GM12878 (cell line): ENCODE measurements at regions not wholly inside any gene's neighbourhood (a gene's known extent, or its start where the extent isn't known, plus 50 kb on each side); places are given as distances from the start of the nearest gene placed in this dataset.

Experiments used
- ATAC-seq: fragments of 200-7000 bp; cut with Tn5 transposase; 3 replicates; pipeline ENCODE4 v1.9.1; 2020; ENCODE audit warnings: mild to moderate bottlenecking, moderate library complexity
- BruUV-seq: library from RNA; stranded (reverse); fragments of 400-500 nt; replicated peaks from 2 replicates; lab custom pipeline; 2021; lab: Mats Ljungman, UMichigan
- CTCF ChIA-PET: fragments of 300-600 bp; sonication (Branson Sonifier 250); formaldehyde crosslinking; extraction: SDS; loops from one replicate; lab custom pipeline; 2021; ENCODE audit warnings: inconsistent platforms; lab: Yijun Ruan, JAX
- POLR2A ChIA-PET: fragments of 350-600 bp; formaldehyde crosslinking; extraction: SDS; loops from one replicate; lab custom pipeline; 2021; ENCODE audit warnings: inconsistent platforms; lab: Charles Lee
- RAD21 ChIA-PET: fragments of 300-600 bp; sonication (Branson Sonifier 250); formaldehyde crosslinking; loops from one replicate; lab custom pipeline; 2023; ENCODE audit warnings: antibody characterized with exemption; ENCODE audit not compliant: unreplicated experiment; lab: Charles Lee
- SMC1A ChIA-PET: fragments of 300-600 bp; sonication (Branson Sonifier 250); formaldehyde crosslinking; loops from one replicate; lab custom pipeline; 2023; ENCODE audit not compliant: unreplicated experiment, uncharacterized antibody; lab: Charles Lee
- DNase-seq: peaks from one replicate; pipeline ENCODE4 v3.0.0-alpha.2; 2011; ENCODE audit warnings: low read depth, low spot score
- FAIRE-seq: peaks from 3 replicates; lab custom pipeline; 2011; peaks lifted over from hg19 to GRCh38; lab: Jason Lieb, UNC
- H2AFZ ChIP-seq: 2 replicates; pipeline ENCODE4 v1.6.0; 2011; ENCODE audit warnings: low read depth, low read length, control low read depth; ENCODE audit not compliant: control insufficient read depth
- H3K27ac ChIP-seq: 2 replicates; pipeline ENCODE4 v1.5.1; 2011; ENCODE audit warnings: control low read depth; ENCODE audit not compliant: control insufficient read depth, insufficient read depth
- H3K27me3 ChIP-seq, 2 experiments: replicated peaks in 1 of 2; 2 replicates each; pipeline versions ENCODE4 v1.6.0 to v1.6.1; 2011; ENCODE audit warnings: low read length in 1 of 2; ENCODE audit not compliant: control insufficient read depth in 2 of 2, insufficient read depth in 2 of 2
- H3K36me3 ChIP-seq, 2 experiments: 2 replicates each; pipeline ENCODE4 v1.5.1; 2011; ENCODE audit warnings: low read length in 1 of 2; ENCODE audit not compliant: control insufficient read depth in 2 of 2, insufficient read depth in 2 of 2
- H3K4me1 ChIP-seq: 2 replicates; pipeline ENCODE4 v1.6.1; 2011; ENCODE audit warnings: mild to moderate bottlenecking, low read length, moderate library complexity, mixed read lengths; ENCODE audit not compliant: control insufficient read depth, insufficient read depth
- H3K4me2 ChIP-seq: 2 replicates; pipeline ENCODE4 v1.6.0; 2011; ENCODE audit warnings: control low read depth; ENCODE audit not compliant: control insufficient read depth, insufficient read depth
- H3K4me3 ChIP-seq: fragments of 200-600 bp; sonication (generic); 2 replicates; pipeline ENCODE4 v1.5.1; 2016
- H3K79me2 ChIP-seq: 2 replicates; pipeline ENCODE4 v1.6.0; 2011; ENCODE audit warnings: low read length; ENCODE audit not compliant: control insufficient read depth, insufficient read depth
- H3K9ac ChIP-seq: 2 replicates; pipeline ENCODE4 v1.8.0; 2011; ENCODE audit warnings: low read length, control low read depth, mixed read lengths; ENCODE audit not compliant: control insufficient read depth, insufficient read depth
- H3K9me3 ChIP-seq: replicated peaks from 3 replicates; pipeline ENCODE4 v1.5.1; 2011; ENCODE audit warnings: mild to moderate bottlenecking, low read length; ENCODE audit not compliant: control insufficient read depth, insufficient read depth
- H4K20me1 ChIP-seq: 2 replicates; pipeline ENCODE4 v1.6.0; 2011; ENCODE audit not compliant: control insufficient read depth, insufficient read depth
- ASH2L ChIP-seq: fragments of 300-600, 200-600 bp; sonication (generic); IDR thresholded peaks from 2 replicates; pipeline ENCODE4 v1.6.1; 2017; ENCODE audit warnings: low read depth, mild to moderate bottlenecking, borderline replicate concordance
- BCL11A ChIP-seq: IDR thresholded peaks from 2 replicates; pipeline ENCODE4 v1.6.1; 2011; ENCODE audit warnings: low read depth, low read length
- BMI1 ChIP-seq: fragments of 450-650 bp; IDR thresholded peaks from 2 replicates; pipeline ENCODE4 v1.6.1; 2016; ENCODE audit warnings: mild to moderate bottlenecking, moderate library complexity, borderline replicate concordance
- CEBPB ChIP-seq, 2 experiments: fragments of 150-350 bp in 1 of 2; IDR thresholded peaks; 2 replicates each; pipeline ENCODE4 v1.6.1; 2012 to 2014; ENCODE audit warnings: low read depth in 2 of 2, low read length in 2 of 2, borderline replicate concordance in 1 of 2, inconsistent platforms in 1 of 2
- E2F8 ChIP-seq: fragments of 450-650 bp; IDR thresholded peaks from 2 replicates; pipeline ENCODE4 v1.6.1; 2018; ENCODE audit warnings: mild to moderate bottlenecking, low read depth, moderate library complexity; ENCODE audit not compliant: partially characterized antibody
- EED ChIP-seq: sonication (generic); IDR thresholded peaks from 2 replicates; pipeline ENCODE4 v1.6.1; 2016; ENCODE audit warnings: antibody characterized with exemption, low read depth
- KDM1A ChIP-seq: fragments of 200-600 bp; sonication (generic); IDR thresholded peaks from 2 replicates; pipeline ENCODE4 v1.6.1; 2016; ENCODE audit warnings: borderline replicate concordance
- NFYB ChIP-seq: IDR thresholded peaks from 2 replicates; pipeline ENCODE4 v1.6.1; 2011; ENCODE audit warnings: low read depth, mild to moderate bottlenecking, low read length, improper control_type of control experiment, moderate library complexity; ENCODE audit not compliant: insufficient read depth
- RCOR1 ChIP-seq: conservative IDR thresholded peaks from 2 replicates; pipeline ENCODE4 v1.6.1; 2012; ENCODE audit warnings: low read depth, low read length, improper control_type of control experiment
- TBL1XR1 ChIP-seq: IDR thresholded peaks from 2 replicates; pipeline ENCODE4 v1.6.1; 2012; ENCODE audit warnings: low read depth, low read length, improper control_type of control experiment
- ZNF217 ChIP-seq: fragments of 450-650 bp; IDR thresholded peaks from 2 replicates; pipeline ENCODE4 v1.6.1; 2017; ENCODE audit warnings: antibody characterized with exemption, mild to moderate bottlenecking
- WGBS: methylation state at CpG from one replicate; pipeline ENCODE4 v1.1.6; 2016; ENCODE audit warnings: low lambda C conversion rate; ENCODE audit not compliant: insufficient replicate concordance, insufficient coverage; ENCODE audit errors: missing lambda C conversion rate; 5-methylcytosine and 5-hydroxymethylcytosine counted together
- in situ Hi-C: fragments of 300-500 bp; cut with MboI; formaldehyde crosslinking; loops from 9 replicates; pipeline ENCODE4 v1.14.3; 2018; ENCODE audit warnings: mixed read lengths
- intact Hi-C: fragments of 100-400 bp; cut with micrococcal nuclease; formaldehyde crosslinking; loops from one replicate; pipeline ENCODE4 v1.14.2; 2022; ENCODE audit not compliant: unreplicated experiment

- ATAC-seq (no peak), DNase-seq (no peak), FAIRE-seq (no peak)
- POLR2A ChIA-PET = interaction anchor here (1.3 kb wide), 1 partner anchor 251 kb away, joined by 3 read pairs; no protein-coding TSS in a partner anchor
- H3K27me3 ChIP-seq = peaks cover 0 to 4% of the 10 kb centered on the region in 2 experiments; a peak in 2 of 4 replicates
- intact Hi-C loops (no loop called here), in situ Hi-C loops (no loop called here)
- CTCF ChIA-PET = interaction anchor here (0.6 to 4.0 kb wide), 6 partner anchors 10 to 798 kb away, joined by 3 to 24 read pairs (median 4); no protein-coding TSS in a partner anchor
- H2AFZ ChIP-seq = no peak overlapping the region
- no peak overlapping the region for H3K4me2 ChIP-seq
- peaks cover 26% of the 10 kb centered on the region for H3K4me1 ChIP-seq
- BruUV-seq = no TSS peak
- SMC1A ChIA-PET = interaction anchor here (1.0 to 3.7 kb wide), 12 partner anchors 8 to 613 kb away, joined by 3 to 14 read pairs (median 4); no protein-coding TSS in a partner anchor
- TF ChIP-seq ZNF217 = no peak
- H3K36me3 ChIP-seq = no peaks in the 10 kb centered on the region
- RAD21 ChIA-PET = interaction anchor here (0.7 to 3.2 kb wide), 4 partner anchors 61 to 180 kb away, joined by 3 to 10 read pairs (median 6); no protein-coding TSS in a partner anchor
- H3K79me2 ChIP-seq = no peaks in the 10 kb centered on the region
- no peaks in the 10 kb centered on the region for H3K9me3 ChIP-seq
- no peak overlapping the region for H3K27ac ChIP-seq
- H3K9ac ChIP-seq = no peak overlapping the region
- 100% methylated on average over 1 of the region's 1 CpG for WGBS
- no peak overlapping the region for H3K4me3 ChIP-seq
- H4K20me1 ChIP-seq = no peaks in the 10 kb centered on the region
Measured at GRCh38 chr1:200304171-200304570, 105.7 kb downstream of the ZNF281 start.

- no peaks in the 10 kb centered on the region for H4K20me1 ChIP-seq
- ATAC-seq = no peak; the same call in 2 of the 3 replicates
- RAD21 ChIA-PET = interaction anchor here (1.0 to 1.6 kb wide), 3 partner anchors 27 to 160 kb away, joined by 3 to 4 read pairs (median 4); no protein-coding TSS in a partner anchor
- no peaks in the 10 kb centered on the region for H3K36me3 ChIP-seq
- no peak for DNase-seq
- H3K4me2 ChIP-seq = peak overlapping the region; percentile 91
- no TSS peak for BruUV-seq
- SMC1A ChIA-PET = interaction anchor here (1.1 to 1.8 kb wide), 4 partner anchors 23 to 186 kb away, joined by 3 to 6 read pairs (median 4); no protein-coding TSS in a partner anchor
- FAIRE-seq = no peak
- H3K4me3 ChIP-seq = peak overlapping the region; percentile 81
- H3K9me3 ChIP-seq = no peaks in the 10 kb centered on the region
- 3% methylated on average over 13 of the region's 13 CpGs for WGBS
- no peak overlapping the region for H3K27ac ChIP-seq
- intact Hi-C loops = no loop called here
- H2AFZ ChIP-seq = peak overlapping the region; percentile 84
- no peaks in the 10 kb centered on the region for H3K79me2 ChIP-seq
- in situ Hi-C loops = no loop called here
- CTCF ChIA-PET = interaction anchor here (1.7 to 3.9 kb wide), 5 partner anchors 11 to 187 kb away, joined by 3 to 23 read pairs (median 6); no protein-coding TSS in a partner anchor
- POLR2A ChIA-PET = interaction anchor here (1.0 to 1.2 kb wide), 2 partner anchors 102 to 171 kb away, joined by 4 to 5 read pairs; no protein-coding TSS in a partner anchor
- H3K27me3 ChIP-seq = peaks cover 0 to 4% of the 10 kb centered on the region in 2 experiments; a peak in 2 of 4 replicates
- H3K9ac ChIP-seq = peak overlapping the region; percentile 55; the same call in 1 of the 2 replicates
- H3K4me1 ChIP-seq = peaks cover 23% of the 10 kb centered on the region
- no peak for TF ChIP-seq NFYB
- no peak for TF ChIP-seq EED
- no peak for TF ChIP-seq BMI1
- no peak for TF ChIP-seq RCOR1
- TF ChIP-seq KDM1A = no peak
- TF ChIP-seq ZNF217 = no peak
- no peak for TF ChIP-seq ASH2L
- TF ChIP-seq E2F8 = no peak
- no peak for TF ChIP-seq CEBPB (IDR thresholded peaks at IDR 0.05; ENCODE audit: borderline replicate concordance in 1 of 2, low read depth in 2 of 2, low read length in 2 of 2)
- no peak for TF ChIP-seq BCL11A
- TF ChIP-seq TBL1XR1 = no peak
Measured at GRCh38 chr1:200302921-200303290, 106.9 kb downstream of the ZNF281 start.
